Tibial nerve (tissue), 4 donors: ENCODE measurements at regions not wholly inside any gene's neighbourhood (a gene's known extent, or its start where the extent isn't known, plus 50 kb on each side); places are given as distances from the start of the nearest gene placed in this dataset.

ENCODE experiments used
- EP300 ChIP-seq, 2 donors: sonication (generic); formaldehyde crosslinking; IDR thresholded peaks; one replicate each; pipeline ENCODE4 v1.6.1; 2017; ENCODE audit warnings: antibody characterized with exemption in 2 of 2, mild to moderate bottlenecking in 1 of 2
- POLR2A ChIP-seq, 2 donors: fragments of 450-650 bp; IDR thresholded peaks; one replicate each; pipeline ENCODE4 v1.6.1; 2017; ENCODE audit warnings: antibody characterized with exemption in 2 of 2, mild to moderate bottlenecking in 2 of 2, moderate library complexity in 2 of 2
- TF ChIP-seq, protein P1 (sequence below), 5 experiments: fragments of 200-600 bp in 3 of 5; fragments of 450-650 bp in 2 of 5; sonication (generic) in 3 of 5; IDR thresholded peaks; one replicate each; pipeline ENCODE4 v1.5.1; 2016 to 2019; ENCODE audit warnings: antibody characterized with exemption in 5 of 5, mild to moderate bottlenecking in 3 of 5, moderate library complexity in 2 of 5

DNA sequence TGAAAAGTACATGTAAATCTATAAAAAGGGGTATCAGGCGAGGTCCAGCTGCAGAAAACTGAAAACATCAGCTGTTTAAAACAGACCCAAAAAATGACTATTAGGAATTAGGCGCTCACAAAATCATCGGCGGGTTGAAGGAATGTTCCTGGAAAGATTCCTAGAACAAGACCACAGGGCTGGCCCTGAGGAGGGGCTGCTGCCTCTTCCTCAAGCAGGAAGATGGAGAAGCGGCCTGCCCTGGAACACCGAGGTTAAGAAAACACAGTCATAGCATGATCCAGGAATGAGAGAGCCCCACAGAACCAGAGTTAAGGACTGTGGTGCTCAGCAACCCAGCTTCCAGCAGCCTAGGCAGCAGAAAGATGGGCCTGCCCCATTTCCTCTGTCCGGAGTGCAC lies 78.4 kb downstream of the C11orf91 start:
- TF ChIP-seq, protein P1, sequence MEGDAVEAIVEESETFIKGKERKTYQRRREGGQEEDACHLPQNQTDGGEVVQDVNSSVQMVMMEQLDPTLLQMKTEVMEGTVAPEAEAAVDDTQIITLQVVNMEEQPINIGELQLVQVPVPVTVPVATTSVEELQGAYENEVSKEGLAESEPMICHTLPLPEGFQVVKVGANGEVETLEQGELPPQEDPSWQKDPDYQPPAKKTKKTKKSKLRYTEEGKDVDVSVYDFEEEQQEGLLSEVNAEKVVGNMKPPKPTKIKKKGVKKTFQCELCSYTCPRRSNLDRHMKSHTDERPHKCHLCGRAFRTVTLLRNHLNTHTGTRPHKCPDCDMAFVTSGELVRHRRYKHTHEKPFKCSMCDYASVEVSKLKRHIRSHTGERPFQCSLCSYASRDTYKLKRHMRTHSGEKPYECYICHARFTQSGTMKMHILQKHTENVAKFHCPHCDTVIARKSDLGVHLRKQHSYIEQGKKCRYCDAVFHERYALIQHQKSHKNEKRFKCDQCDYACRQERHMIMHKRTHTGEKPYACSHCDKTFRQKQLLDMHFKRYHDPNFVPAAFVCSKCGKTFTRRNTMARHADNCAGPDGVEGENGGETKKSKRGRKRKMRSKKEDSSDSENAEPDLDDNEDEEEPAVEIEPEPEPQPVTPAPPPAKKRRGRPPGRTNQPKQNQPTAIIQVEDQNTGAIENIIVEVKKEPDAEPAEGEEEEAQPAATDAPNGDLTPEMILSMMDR (IDR thresholded peaks at IDR 0.05): no peak
- TF ChIP-seq POLR2A (IDR thresholded peaks at IDR 0.05) (no peak), EP300 (IDR thresholded peaks at IDR 0.05) (no peak)
